ENCODE measurements at regions not wholly inside any gene's neighbourhood (a gene's known extent, or its start where the extent isn't known, plus 50 kb on each side); places are given as distances from the start of the nearest gene placed in this dataset.
A peak's percentile ranks its signal among the peaks of the same experiment; 100 is the strongest.
"Not testable (repeated sequence)": the region's sequence is repeated elsewhere in the genome, so short reads cannot be mapped to it uniquely, and the experiment has no call there.

DNA sequence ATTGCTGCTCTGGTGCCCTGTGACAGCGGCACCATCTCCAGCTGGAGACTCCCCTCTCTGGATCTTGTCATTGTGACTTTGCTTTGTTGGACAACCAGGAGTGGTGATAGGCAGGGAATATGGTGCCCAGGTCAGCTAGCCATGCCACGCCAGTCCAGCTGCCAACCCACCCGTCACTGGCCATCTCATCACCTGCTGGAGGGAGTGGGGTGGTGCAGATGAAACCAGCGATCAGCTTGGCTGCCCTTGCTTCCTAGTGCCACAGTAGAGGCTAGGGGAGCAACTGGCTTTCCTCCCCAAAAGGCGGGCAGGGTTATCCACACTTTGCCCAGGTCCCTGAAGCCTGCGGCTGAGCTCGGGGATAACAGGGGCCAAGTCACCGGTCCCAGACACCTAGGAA, 129.6 kb downstream of the POTEM start:
- H3K4me1 ChIP-seq; H3K4me3 ChIP-seq; DNase-seq; H3K27ac ChIP-seq; H3K36me3 ChIP-seq; intact Hi-C loops (cut with DNase I); H3K9me3 ChIP-seq: not testable (repeated sequence)
- H3K27me3 ChIP-seq: peaks cover 0 to 16% (median 3%) of the 10 kb centered on the region in 3 donors
- WGBS, 2 donors: 90% methylated on average over 8 of the region's 8 CpGs

GRCh38 chr14:19097306-19097705, 130.1 kb downstream of the POTEM start:
- H3K36me3 ChIP-seq; H3K4me3 ChIP-seq; H3K9me3 ChIP-seq; DNase-seq; H3K4me1 ChIP-seq; H3K27ac ChIP-seq; intact Hi-C loops (cut with DNase I): not testable (repeated sequence)
- H3K27me3 ChIP-seq: peaks cover 0 to 16% (median 3%) of the 10 kb centered on the region in 3 donors
- 86 to 92% methylated on average over 28 of the region's 28 CpGs for WGBS, 2 donors

- intact Hi-C loops (cut with DNase I); H3K4me3 ChIP-seq; H3K9me3 ChIP-seq; H3K27ac ChIP-seq; DNase-seq; H3K4me1 ChIP-seq; H3K36me3 ChIP-seq: not testable (repeated sequence)
- peaks cover 0 to 16% (median 3%) of the 10 kb centered on the region in 3 donors for H3K27me3 ChIP-seq
- WGBS, 2 donors: 81 to 90% methylated on average over 49 of the region's 49 CpGs
These were observed 130.5 kb downstream of the POTEM start for GRCh38 chr14:19097750-19098149.

DNA sequence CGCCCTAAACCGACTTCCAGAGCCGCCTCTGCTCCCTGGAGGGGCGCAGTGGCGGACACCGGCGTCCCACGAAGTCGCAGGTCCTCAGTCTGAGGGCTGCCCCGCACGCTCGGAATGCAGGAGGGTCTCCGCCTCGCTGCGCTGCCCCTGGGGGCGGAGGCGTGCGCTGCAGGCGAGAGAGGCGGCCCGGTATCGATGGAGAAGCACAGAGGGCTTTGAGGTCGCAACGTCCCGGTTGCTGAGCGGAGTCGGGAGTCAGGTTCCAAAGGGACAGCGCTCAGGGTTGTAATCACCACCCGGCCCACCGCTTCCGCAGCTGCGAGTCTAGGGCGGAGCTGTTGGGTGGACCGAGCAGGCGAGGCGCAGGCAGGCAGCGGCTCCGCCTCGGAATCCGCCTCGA, 131.0 kb downstream of the POTEM start:
- H3K36me3 ChIP-seq; H3K4me1 ChIP-seq; intact Hi-C loops (cut with DNase I); H3K4me3 ChIP-seq; H3K9me3 ChIP-seq; H3K27ac ChIP-seq; DNase-seq: not testable (repeated sequence)
- H3K27me3 ChIP-seq: peaks cover 0 to 16% (median 3%) of the 10 kb centered on the region in 3 donors
- 74 to 88% methylated on average over 15 to 16 of the region's 41 CpGs for WGBS, 2 donors

DNA sequence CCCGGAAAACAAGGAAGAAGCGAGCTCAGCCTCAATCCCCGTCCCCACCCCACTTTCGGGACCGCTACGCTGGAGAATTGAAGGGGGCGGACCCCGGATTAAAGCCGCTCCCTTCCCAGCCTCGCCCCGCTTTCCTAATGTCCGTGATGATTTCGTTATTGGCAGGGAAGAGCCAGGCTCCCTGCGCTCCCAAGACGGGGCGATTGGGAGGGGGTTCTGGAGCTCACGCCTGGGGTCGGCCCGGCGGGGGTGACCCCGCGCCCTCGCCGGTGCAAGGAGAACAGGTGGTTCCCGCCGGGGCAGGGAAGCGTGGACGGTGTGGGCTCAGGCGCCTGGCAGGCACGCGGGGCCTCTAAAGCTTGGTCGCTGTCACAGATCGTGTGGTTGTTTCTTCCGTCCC, 131.5 kb downstream of the POTEM start:
- H3K4me1 ChIP-seq; H3K36me3 ChIP-seq; H3K27ac ChIP-seq; H3K9me3 ChIP-seq; intact Hi-C loops (cut with DNase I); H3K4me3 ChIP-seq: not testable (repeated sequence)
- WGBS, 2 donors: 77 to 90% methylated on average over 34 of the region's 34 CpGs
- H3K27me3 ChIP-seq: peaks cover 0 to 16% (median 3%) of the 10 kb centered on the region in 3 donors
- peak; percentile 60 for DNase-seq

GRCh38 chr14:19099336-19099735, 132.1 kb downstream of the POTEM start:
- DNase-seq; H3K36me3 ChIP-seq; intact Hi-C loops (cut with DNase I); H3K27ac ChIP-seq; H3K4me1 ChIP-seq; H3K4me3 ChIP-seq; H3K9me3 ChIP-seq: not testable (repeated sequence)
- peaks cover 0 to 16% (median 3%) of the 10 kb centered on the region in 3 donors for H3K27me3 ChIP-seq
- 77 to 94% methylated on average over 21 to 23 of the region's 29 CpGs for WGBS, 2 donors

DNA sequence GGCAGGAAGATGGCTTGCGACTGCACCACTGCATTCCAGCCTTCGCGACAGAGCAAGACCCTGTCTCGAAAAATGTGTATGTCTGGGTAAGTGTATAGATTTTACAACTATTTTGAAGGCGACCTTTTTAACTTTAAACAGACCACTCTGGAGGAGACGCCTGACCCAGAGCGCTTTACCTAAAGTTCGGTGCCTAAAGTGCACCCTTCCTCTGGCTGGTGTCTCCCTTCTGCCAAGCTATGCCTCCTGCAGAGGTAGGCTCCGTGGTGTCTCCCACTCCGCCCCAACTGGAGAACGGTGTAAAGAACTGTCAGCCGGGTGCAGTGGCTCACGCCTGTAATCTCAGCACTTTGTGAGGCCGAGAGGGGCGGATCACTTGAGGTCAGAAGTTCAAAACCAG, 132.7 kb downstream of the POTEM start:
- H3K36me3 ChIP-seq; H3K4me1 ChIP-seq; H3K9me3 ChIP-seq; H3K27ac ChIP-seq; DNase-seq; H3K4me3 ChIP-seq; intact Hi-C loops (cut with DNase I): not testable (repeated sequence)
- peaks cover 0 to 16% (median 3%) of the 10 kb centered on the region in 3 donors for H3K27me3 ChIP-seq
- 92 to 93% methylated on average over 4 to 5 of the region's 15 CpGs for WGBS, 2 donors

GRCh38 chr14:19105551-19105950, 138.3 kb downstream of the POTEM start:
- H3K4me3 ChIP-seq; H3K9me3 ChIP-seq; H3K27me3 ChIP-seq; intact Hi-C loops (cut with DNase I); H3K36me3 ChIP-seq; DNase-seq; H3K4me1 ChIP-seq; H3K27ac ChIP-seq: not testable (repeated sequence)
- WGBS, 2 donors: 63 to 70% methylated on average over 4 of the region's 5 CpGs

GRCh38 chr14:19109887-19110286, 142.7 kb downstream of the POTEM start:
- H3K27me3 ChIP-seq; H3K4me3 ChIP-seq; H3K9me3 ChIP-seq; DNase-seq; intact Hi-C loops (cut with DNase I); H3K4me1 ChIP-seq; H3K27ac ChIP-seq; H3K36me3 ChIP-seq: not testable (repeated sequence)
- 80 to 89% methylated on average over 2 of the region's 2 CpGs for WGBS, 2 donors

- WGBS, 2 donors: no CpG with 5 or more reads among the region's 6 CpGs
- H3K27ac ChIP-seq; H3K36me3 ChIP-seq; intact Hi-C loops (cut with DNase I); H3K27me3 ChIP-seq; H3K4me1 ChIP-seq; H3K4me3 ChIP-seq; DNase-seq; H3K9me3 ChIP-seq: not testable (repeated sequence)
These were observed 153.1 kb downstream of the POTEM start for GRCh38 chr14:19120383-19120782.

DNA sequence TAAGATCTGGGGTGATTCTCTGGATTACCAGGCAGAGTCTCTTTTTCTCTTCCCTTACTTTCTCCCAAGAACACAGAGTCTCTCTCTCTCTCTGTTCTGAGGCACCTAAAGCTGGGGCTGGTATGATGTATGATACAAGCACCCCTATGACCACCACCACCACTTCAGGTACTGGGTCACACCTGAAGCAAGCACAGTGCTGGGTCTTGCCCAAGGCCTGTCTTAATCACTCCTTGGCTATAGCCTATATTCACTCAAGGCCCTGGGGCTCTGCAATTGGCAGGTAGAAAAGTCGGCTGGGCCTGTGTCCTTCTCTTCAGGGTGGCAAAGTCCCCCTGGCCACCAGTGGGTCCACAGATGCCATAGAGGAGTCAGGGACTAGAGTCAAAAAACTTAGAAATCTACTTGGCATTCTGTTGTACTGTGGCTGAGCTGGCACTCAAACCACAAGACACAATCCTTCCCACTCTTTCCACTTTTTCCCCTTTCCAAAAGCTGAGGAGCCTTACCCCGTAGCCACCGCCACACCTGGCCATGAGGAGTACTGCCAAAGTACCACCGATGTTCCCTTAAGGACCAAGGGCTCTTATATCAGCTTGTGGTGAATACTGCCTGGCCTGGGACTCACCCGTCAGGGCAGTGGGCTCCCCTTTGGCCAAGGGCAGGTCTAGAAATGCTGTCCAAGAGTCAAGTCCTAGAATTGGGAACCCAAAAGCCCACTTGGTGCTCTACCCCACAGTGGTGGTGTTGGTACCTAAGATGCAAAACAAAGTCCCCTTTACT, 159.2 kb downstream of the POTEM start:
- H3K27me3 ChIP-seq; H3K36me3 ChIP-seq; H3K27ac ChIP-seq; H3K9me3 ChIP-seq; intact Hi-C loops (cut with DNase I); H3K4me3 ChIP-seq; H3K4me1 ChIP-seq; DNase-seq: not testable (repeated sequence)
- 83 to 89% methylated on average over 5 of the region's 5 CpGs for WGBS, 2 donors

- intact Hi-C loops (cut with DNase I); H3K4me1 ChIP-seq; H3K36me3 ChIP-seq; H3K27me3 ChIP-seq; H3K27ac ChIP-seq; H3K9me3 ChIP-seq; H3K4me3 ChIP-seq; DNase-seq: not testable (repeated sequence)
- 72 to 83% methylated on average over 10 of the region's 10 CpGs for WGBS, 2 donors
These were observed 160.6 kb downstream of the POTEM start for GRCh38 chr14:19127664-19128435.

DNA sequence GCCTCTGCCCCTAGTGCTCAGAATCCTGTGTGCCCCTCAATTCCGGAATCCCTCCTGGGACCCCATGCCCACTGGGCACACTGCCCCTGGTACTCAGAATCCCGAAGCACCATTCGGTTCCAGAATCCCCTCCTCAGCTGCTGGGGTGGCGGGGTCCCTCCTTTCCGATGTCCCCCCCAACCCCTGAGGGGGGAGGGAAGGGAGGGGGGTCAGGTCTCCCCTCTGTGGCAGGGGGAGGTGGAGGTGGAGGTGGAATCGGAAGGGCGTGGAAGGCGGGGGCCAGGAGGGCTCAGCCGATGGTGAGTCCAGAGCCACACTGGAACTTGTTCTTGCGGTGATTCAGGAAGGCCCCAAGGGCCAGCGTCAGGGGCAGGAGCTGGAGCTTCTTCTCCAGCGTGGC, 164.3 kb downstream of the POTEM start:
- H3K27ac ChIP-seq; H3K4me1 ChIP-seq; H3K9me3 ChIP-seq; H3K4me3 ChIP-seq; H3K36me3 ChIP-seq; DNase-seq; H3K27me3 ChIP-seq; intact Hi-C loops (cut with DNase I): not testable (repeated sequence)
- WGBS, 2 donors: 95 to 100% methylated on average over 2 to 3 of the region's 12 CpGs

All from sigmoid colon (tissue), 6 donors.